ENCODE measurements at regions not wholly inside any gene's neighbourhood (a gene's known extent, or its start where the extent isn't known, plus 50 kb on each side); places are given as distances from the start of the nearest gene placed in this dataset.

DNA sequence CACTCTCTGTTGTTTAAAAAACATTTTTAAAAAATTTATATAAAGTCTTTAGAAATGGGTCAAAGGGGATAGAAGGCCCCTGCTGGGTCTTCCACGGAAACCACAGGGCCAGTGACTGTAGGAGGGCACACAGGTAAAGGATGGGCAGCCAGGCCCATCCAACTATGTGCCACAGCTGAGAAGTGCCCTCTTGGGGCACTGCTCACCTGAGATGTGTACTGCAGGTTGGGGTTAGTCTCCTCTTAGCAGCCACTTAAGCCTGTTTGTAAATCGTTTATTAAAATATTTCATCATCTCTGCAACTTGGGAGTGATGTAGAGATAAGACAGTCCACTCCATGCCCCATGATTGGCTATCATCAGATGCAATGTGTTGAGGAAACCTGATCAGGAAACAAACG, 222.4 kb downstream of the DIRAS2 start:
- TF ChIP-seq EP300 (conservative IDR thresholded peaks at IDR 0.05; ENCODE audit: poor library complexity, severe bottlenecking) (no peak), TAF1 (IDR thresholded peaks at IDR 0.05; ENCODE audit: low read depth) (no peak)
- TF ChIP-seq, protein P1, sequence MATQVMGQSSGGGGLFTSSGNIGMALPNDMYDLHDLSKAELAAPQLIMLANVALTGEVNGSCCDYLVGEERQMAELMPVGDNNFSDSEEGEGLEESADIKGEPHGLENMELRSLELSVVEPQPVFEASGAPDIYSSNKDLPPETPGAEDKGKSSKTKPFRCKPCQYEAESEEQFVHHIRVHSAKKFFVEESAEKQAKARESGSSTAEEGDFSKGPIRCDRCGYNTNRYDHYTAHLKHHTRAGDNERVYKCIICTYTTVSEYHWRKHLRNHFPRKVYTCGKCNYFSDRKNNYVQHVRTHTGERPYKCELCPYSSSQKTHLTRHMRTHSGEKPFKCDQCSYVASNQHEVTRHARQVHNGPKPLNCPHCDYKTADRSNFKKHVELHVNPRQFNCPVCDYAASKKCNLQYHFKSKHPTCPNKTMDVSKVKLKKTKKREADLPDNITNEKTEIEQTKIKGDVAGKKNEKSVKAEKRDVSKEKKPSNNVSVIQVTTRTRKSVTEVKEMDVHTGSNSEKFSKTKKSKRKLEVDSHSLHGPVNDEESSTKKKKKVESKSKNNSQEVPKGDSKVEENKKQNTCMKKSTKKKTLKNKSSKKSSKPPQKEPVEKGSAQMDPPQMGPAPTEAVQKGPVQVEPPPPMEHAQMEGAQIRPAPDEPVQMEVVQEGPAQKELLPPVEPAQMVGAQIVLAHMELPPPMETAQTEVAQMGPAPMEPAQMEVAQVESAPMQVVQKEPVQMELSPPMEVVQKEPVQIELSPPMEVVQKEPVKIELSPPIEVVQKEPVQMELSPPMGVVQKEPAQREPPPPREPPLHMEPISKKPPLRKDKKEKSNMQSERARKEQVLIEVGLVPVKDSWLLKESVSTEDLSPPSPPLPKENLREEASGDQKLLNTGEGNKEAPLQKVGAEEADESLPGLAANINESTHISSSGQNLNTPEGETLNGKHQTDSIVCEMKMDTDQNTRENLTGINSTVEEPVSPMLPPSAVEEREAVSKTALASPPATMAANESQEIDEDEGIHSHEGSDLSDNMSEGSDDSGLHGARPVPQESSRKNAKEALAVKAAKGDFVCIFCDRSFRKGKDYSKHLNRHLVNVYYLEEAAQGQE (IDR thresholded peaks at IDR 0.05; ENCODE audit: borderline replicate concordance), result no peak
